Pons (tissue), 1 donor: ENCODE measurements at regions not wholly inside any gene's neighbourhood (a gene's known extent, or its start where the extent isn't known, plus 50 kb on each side); places are given as distances from the start of the nearest gene placed in this dataset.
"Not testable (repeated sequence)": the region's sequence is repeated elsewhere in the genome, so short reads cannot be mapped to it uniquely, and the experiment has no call there.

Experiments used
- DNase-seq: peaks from one replicate; pipeline ENCODE4 v3.0.0-alpha.2; 2016; ENCODE audit warnings: low spot score

- no peak for DNase-seq
Observed at GRCh38 chr1:56113679-56114078, 465.7 kb downstream of the PLPP3 start.

GRCh38 chr1:56107275-56107638 is 472.1 kb downstream of the PLPP3 start:
- no peak for DNase-seq

- DNase-seq = no peak
Observed at GRCh38 chr1:56106531-56107274, 472.7 kb downstream of the PLPP3 start.

- DNase-seq = no peak
Observed at GRCh38 chr1:56105397-56105796, 474.0 kb downstream of the PLPP3 start.

GRCh38 chr1:56099766-56100265 is 479.5 kb downstream of the PLPP3 start:
- no peak for DNase-seq

- peak; percentile 7 for DNase-seq
Observed at GRCh38 chr1:56098946-56099345, 480.4 kb downstream of the PLPP3 start.

- no peak for DNase-seq
Observed at GRCh38 chr1:56097713-56098112, 481.6 kb downstream of the PLPP3 start.

GRCh38 chr1:56095696-56096665 is 483.4 kb downstream of the PLPP3 start:
- DNase-seq = peak; percentile 15

- DNase-seq = no peak
Observed at GRCh38 chr1:56094168-56094567, 485.2 kb downstream of the PLPP3 start.

- DNase-seq = no peak
Observed at GRCh38 chr1:56092684-56093570, 486.4 kb downstream of the PLPP3 start.

GRCh38 chr1:56089826-56090225 is 489.5 kb downstream of the PLPP3 start:
- DNase-seq = not testable (repeated sequence)

- DNase-seq = no peak
Observed at GRCh38 chr1:56084246-56084645, 495.1 kb downstream of the PLPP3 start.

- DNase-seq = no peak
Observed at GRCh38 chr1:56081736-56082135, 497.6 kb downstream of the PLPP3 start.

GRCh38 chr1:56081173-56081572 is 498.2 kb downstream of the PLPP3 start:
- no peak for DNase-seq

GRCh38 chr1:56080123-56080522 is 499.2 kb downstream of the PLPP3 start:
- no peak for DNase-seq

GRCh38 chr1:56079391-56079790 is 500.0 kb downstream of the PLPP3 start:
- no peak for DNase-seq

GRCh38 chr1:56077206-56077605 is 502.2 kb downstream of the PLPP3 start:
- DNase-seq = no peak

- peak; percentile 57 for DNase-seq
Observed at GRCh38 chr1:56074007-56074651, 505.2 kb downstream of the PLPP3 start.

- no peak for DNase-seq
Observed at GRCh38 chr1:56073614-56074006, 505.8 kb downstream of the PLPP3 start.

- DNase-seq = no peak
Observed at GRCh38 chr1:56073206-56073605, 506.2 kb downstream of the PLPP3 start.

- DNase-seq = no peak
Observed at GRCh38 chr1:56072310-56072709, 507.1 kb downstream of the PLPP3 start.
